KMS-11 (cell line): ENCODE measurements at regions not wholly inside any gene's neighbourhood (a gene's known extent, or its start where the extent isn't known, plus 50 kb on each side); places are given as distances from the start of the nearest gene placed in this dataset.
"Not testable (repeated sequence)": the region's sequence is repeated elsewhere in the genome, so short reads cannot be mapped to it uniquely, and the experiment has no call there.

Experiments used
- H2AFZ ChIP-seq: fragments of 200-600 bp; sonication (generic); 2 replicates; pipeline ENCODE4 v1.6.1; 2016; ENCODE audit warnings: antibody characterized with exemption, mixed run types, low read depth
- H3K27ac ChIP-seq: fragments of 200-600 bp; sonication (generic); 2 replicates; pipeline ENCODE4 v1.6.1; 2016; ENCODE audit warnings: mild to moderate bottlenecking, mixed run types
- H3K27me3 ChIP-seq: fragments of 200-600 bp; sonication (generic); 2 replicates; pipeline ENCODE4 v1.6.1; 2017; ENCODE audit warnings: mild to moderate bottlenecking, low read depth, mixed run types, moderate library complexity; ENCODE audit not compliant: insufficient read depth
- H3K36me3 ChIP-seq: fragments of 200-600 bp; sonication (generic); 2 replicates; pipeline ENCODE4 v1.6.1; 2017; ENCODE audit warnings: mild to moderate bottlenecking, mixed run types; ENCODE audit not compliant: insufficient read depth
- H3K4me1 ChIP-seq: fragments of 200-600 bp; sonication (generic); 2 replicates; pipeline ENCODE4 v1.6.1; 2016; ENCODE audit warnings: mild to moderate bottlenecking, low read depth, mixed run types; ENCODE audit not compliant: poor library complexity, severe bottlenecking
- H3K4me2 ChIP-seq: fragments of 200-600 bp; sonication (generic); 2 replicates; pipeline ENCODE4 v1.7.0; 2016; ENCODE audit warnings: mild to moderate bottlenecking, mixed run types
- H3K4me3 ChIP-seq: fragments of 200-600 bp; sonication (generic); IDR thresholded peaks from 2 replicates; pipeline ENCODE4 v1.6.1; 2017; ENCODE audit warnings: low read depth, low read length, mixed read lengths; ENCODE audit not compliant: insufficient read depth
- H3K79me2 ChIP-seq: fragments of 200-600 bp; sonication (generic); 2 replicates; pipeline ENCODE4 v1.6.1; 2016; ENCODE audit warnings: low read depth, mixed run types; ENCODE audit not compliant: insufficient read depth
- H3K9ac ChIP-seq: fragments of 200-600 bp; sonication (generic); 2 replicates; pipeline ENCODE4 v1.6.1; 2016; ENCODE audit warnings: mild to moderate bottlenecking, mixed run types
- H4K20me1 ChIP-seq: fragments of 200-600 bp; sonication (generic); 2 replicates; pipeline ENCODE4 v1.6.1; 2016; ENCODE audit warnings: mild to moderate bottlenecking, mixed run types; ENCODE audit not compliant: insufficient read depth
- CTCF ChIP-seq: fragments of 200-600 bp; sonication (generic); conservative IDR thresholded peaks from 2 replicates; pipeline ENCODE4 v1.6.1; 2017; ENCODE audit warnings: low read depth, mild to moderate bottlenecking, antibody characterized with exemption, low read length, moderate library complexity, mixed read lengths

GRCh38 chr18:27527856-27528255 is 342.7 kb upstream of the CHST9 start:
- no peaks in the 10 kb centered on the region for H3K36me3 ChIP-seq
- H3K4me2 ChIP-seq, result no peak overlapping the region
- H3K27ac ChIP-seq, result no peak overlapping the region
- no peak for TF ChIP-seq CTCF
- no peaks in the 10 kb centered on the region for H4K20me1 ChIP-seq
- H3K4me3 ChIP-seq, result no peak overlapping the region
- H3K79me2 ChIP-seq, result no peaks in the 10 kb centered on the region
- H3K27me3 ChIP-seq, result no peaks in the 10 kb centered on the region
- H2AFZ ChIP-seq, result no peak overlapping the region
- H3K9ac ChIP-seq, result no peak overlapping the region
- no peaks in the 10 kb centered on the region for H3K4me1 ChIP-seq

GRCh38 chr18:27520401-27520800 is 335.3 kb upstream of the CHST9 start:
- Histone ChIP-seq H3K79me2 (no peaks in the 10 kb centered on the region), H3K36me3 (no peaks in the 10 kb centered on the region), H3K4me1 (no peaks in the 10 kb centered on the region), H3K4me2 (no peak overlapping the region), H3K9ac (no peak overlapping the region), H3K4me3 (no peak overlapping the region), H3K27ac (no peak overlapping the region), H4K20me1 (no peaks in the 10 kb centered on the region), H2AFZ (no peak overlapping the region), H3K27me3 (no peaks in the 10 kb centered on the region)
- TF ChIP-seq CTCF, result no peak

GRCh38 chr18:27510036-27510633 is 325.0 kb upstream of the CHST9 start:
- not testable (repeated sequence) for H3K4me3 ChIP-seq, H3K27me3 ChIP-seq, H4K20me1 ChIP-seq, H3K4me1 ChIP-seq, H2AFZ ChIP-seq, H3K36me3 ChIP-seq, H3K27ac ChIP-seq, H3K79me2 ChIP-seq, H3K4me2 ChIP-seq, H3K9ac ChIP-seq

GRCh38 chr18:27501671-27502070 is 316.6 kb upstream of the CHST9 start:
- no peaks in the 10 kb centered on the region for H4K20me1 ChIP-seq
- H2AFZ ChIP-seq, result no peak overlapping the region
- TF ChIP-seq CTCF, result no peak

GRCh38 chr18:27500531-27500930 is 315.4 kb upstream of the CHST9 start:
- H3K27me3 ChIP-seq, result no peaks in the 10 kb centered on the region
- no peak overlapping the region for H3K9ac ChIP-seq
- no peaks in the 10 kb centered on the region for H4K20me1 ChIP-seq
- no peaks in the 10 kb centered on the region for H3K79me2 ChIP-seq
- H3K4me3 ChIP-seq, result no peak overlapping the region
- H2AFZ ChIP-seq, result no peak overlapping the region
- no peak for TF ChIP-seq CTCF
- H3K4me2 ChIP-seq, result no peak overlapping the region
- H3K36me3 ChIP-seq, result no peaks in the 10 kb centered on the region
- H3K27ac ChIP-seq, result no peak overlapping the region
- H3K4me1 ChIP-seq, result no peaks in the 10 kb centered on the region

More at GRCh38 chr18:27501671-27502070, 316.6 kb upstream of the CHST9 start:
- H3K36me3 ChIP-seq, result no peaks in the 10 kb centered on the region
- no peaks in the 10 kb centered on the region for H3K27me3 ChIP-seq
- no peak overlapping the region for H3K9ac ChIP-seq
- no peak overlapping the region for H3K4me2 ChIP-seq
- H3K4me1 ChIP-seq, result no peaks in the 10 kb centered on the region
- no peak overlapping the region for H3K4me3 ChIP-seq
- H3K79me2 ChIP-seq, result no peaks in the 10 kb centered on the region
- H3K27ac ChIP-seq, result no peak overlapping the region
